HepG2 (cell line): ENCODE measurements at regions not wholly inside any gene's neighbourhood (a gene's known extent, or its start where the extent isn't known, plus 50 kb on each side); places are given as distances from the start of the nearest gene placed in this dataset.

ENCODE experiments used
- ATAC-seq: fragments of 200-7000 bp; cut with Tn5 transposase; 3 replicates; pipeline ENCODE4 v1.9.1; 2020; ENCODE audit warnings: mild to moderate bottlenecking, moderate library complexity
- BruUV-seq: library from RNA; stranded (reverse); fragments of 400-500 nt; replicated peaks from 2 replicates; lab custom pipeline; 2021; lab: Mats Ljungman, UMichigan
- CTCF ChIA-PET: fragments of 300-600 bp; formaldehyde crosslinking; extraction: SDS; loops from one replicate; lab custom pipeline; 2021; ENCODE audit warnings: low total read pairs, inconsistent platforms, low intra/inter-chr PET ratio; lab: Yijun Ruan, JAX
- POLR2A ChIA-PET: fragments of 350-600 bp; sonication (Branson Sonifier 250); formaldehyde crosslinking; loops from one replicate; lab custom pipeline; 2020; ENCODE audit warnings: antibody characterized with exemption, inconsistent platforms; lab: Yijun Ruan, JAX
- DNase-seq: peaks from one replicate; pipeline ENCODE4 v3.0.0-alpha.2; 2015; ENCODE audit warnings: low spot score
- FAIRE-seq: peaks from 3 replicates; lab custom pipeline; 2011; peaks lifted over from hg19 to GRCh38; lab: Jason Lieb, UNC
- H2AFZ ChIP-seq: one replicate; pipeline ENCODE4 v1.6.1; 2011; ENCODE audit warnings: low read length, inconsistent platforms
- H3K27ac ChIP-seq: fragments of 300-600 bp; 3 replicates; pipeline ENCODE4 v1.8.0; 2011; ENCODE audit warnings: mixed run types, mild to moderate bottlenecking, mixed read lengths, low read length, inconsistent platforms; ENCODE audit not compliant: insufficient read depth; ENCODE audit errors: extremely low read length
- H3K27me3 ChIP-seq, 2 experiments: fragments of 200-600 bp in 1 of 2; 2 replicates in 1 of 2; 3 replicates in 1 of 2; pipeline versions ENCODE4 v1.6.0 to v1.8.0; 2011; ENCODE audit warnings: low read length in 2 of 2, mild to moderate bottlenecking in 2 of 2, moderate library complexity in 2 of 2, inconsistent platforms in 1 of 2; ENCODE audit not compliant: insufficient read depth in 2 of 2, control insufficient read depth in 1 of 2
- H3K36me3 ChIP-seq, 2 experiments: fragments of 200-600 bp in 1 of 2; replicated peaks in 1 of 2; 2 replicates in 1 of 2; 3 replicates in 1 of 2; pipeline versions ENCODE4 v1.5.1 to v1.8.0; 2011; ENCODE audit warnings: low read length in 2 of 2, inconsistent platforms in 1 of 2; ENCODE audit not compliant: insufficient read depth in 2 of 2, control insufficient read depth in 1 of 2
- H3K4me1 ChIP-seq: 2 replicates; pipeline ENCODE4 v1.5.1; 2012; ENCODE audit warnings: low read length, inconsistent platforms; ENCODE audit not compliant: insufficient read depth
- H3K4me2 ChIP-seq: 2 replicates; pipeline ENCODE4 v1.6.0; 2011; ENCODE audit warnings: low read depth, low read length, inconsistent platforms
- H3K4me3 ChIP-seq, 3 experiments: fragments of 200-600 bp in 1 of 3; sonication (generic), shearing (Covaris generic) in 1 of 3; replicated peaks in 1 of 3; 2 replicates each; pipeline ENCODE4 v1.5.1; 2011 to 2016; ENCODE audit warnings: low read length in 3 of 3, inconsistent platforms in 2 of 3, low read depth in 2 of 3, mild to moderate bottlenecking in 2 of 3, control low read depth in 1 of 3, mixed read lengths in 1 of 3; ENCODE audit not compliant: insufficient read depth in 1 of 3
- H3K79me2 ChIP-seq: one replicate; pipeline ENCODE4 v1.6.1; 2011; ENCODE audit warnings: low read length, inconsistent platforms; ENCODE audit not compliant: insufficient read depth
- H3K9ac ChIP-seq: 2 replicates; pipeline ENCODE4 v1.6.0; 2011; ENCODE audit warnings: mild to moderate bottlenecking, low read depth, low read length, inconsistent platforms; ENCODE audit not compliant: insufficient read depth
- H3K9me3 ChIP-seq: 2 replicates; pipeline ENCODE4 v1.5.1; 2012; ENCODE audit warnings: mild to moderate bottlenecking, low read length
- H4K20me1 ChIP-seq: 2 replicates; pipeline ENCODE4 v1.6.0; 2011; ENCODE audit warnings: inconsistent platforms, mild to moderate bottlenecking, low read length, moderate library complexity; ENCODE audit not compliant: insufficient read depth
- FOSL1 ChIP-seq: sonication (generic); formaldehyde crosslinking; IDR thresholded peaks from 2 replicates; pipeline ENCODE4 v1.9.0; 2021; ENCODE audit warnings: missing genetic modification reagents, borderline replicate concordance
- HNRNPUL1 ChIP-seq: fragments of 200-400 bp; formaldehyde crosslinking; IDR thresholded peaks from 2 replicates; pipeline ENCODE4 v1.6.1; 2017; ENCODE audit warnings: low read depth, mild to moderate bottlenecking, low read length, moderate library complexity
- HOXA5 ChIP-seq: sonication (generic); formaldehyde crosslinking; IDR thresholded peaks from 2 replicates; pipeline ENCODE4 v1.4.0; 2020; ENCODE audit warnings: missing genetic modification reagents
- REL ChIP-seq: sonication (generic); formaldehyde crosslinking; conservative IDR thresholded peaks from 2 replicates; pipeline ENCODE4 v1.8.0; 2022; ENCODE audit warnings: mild to moderate bottlenecking, missing genetic modification reagents, moderate library complexity
- TGIF2 ChIP-seq: IDR thresholded peaks from 2 replicates; pipeline ENCODE4 v1.6.1; 2016; ENCODE audit warnings: control low read depth, missing compliant biosample characterization
- WIZ ChIP-seq: sonication (generic); formaldehyde crosslinking; IDR thresholded peaks from 2 replicates; pipeline ENCODE4 v1.5.1; 2020; ENCODE audit warnings: mild to moderate bottlenecking, missing genetic modification reagents
- ZNF343 ChIP-seq: sonication (generic); formaldehyde crosslinking; IDR thresholded peaks from 2 replicates; pipeline ENCODE4 v1.4.0; 2020; ENCODE audit warnings: mild to moderate bottlenecking, missing genetic modification reagents
- ZSCAN20 ChIP-seq: sonication (generic); formaldehyde crosslinking; IDR thresholded peaks from 2 replicates; pipeline ENCODE4 v1.4.0; 2020; ENCODE audit warnings: missing genetic modification reagents, mild to moderate bottlenecking, borderline replicate concordance
- WGBS: methylation state at CpG from one replicate; pipeline ENCODE4 v1.1.6; 2017; ENCODE audit warnings: low lambda C conversion rate; 5-methylcytosine and 5-hydroxymethylcytosine counted together
- in situ Hi-C: cut with HindIII; loops from 2 replicates; pipeline ENCODE4 v1.10.0; 2017; ENCODE audit warnings: low pct_unique_long_range_greater_than_20kb; ENCODE audit not compliant: extremely low pct_ligation_motif_present
- intact Hi-C: fragments of 100-400 bp; cut with micrococcal nuclease; formaldehyde crosslinking; loops from one replicate; pipeline ENCODE4 v1.10.0; 2022; ENCODE audit not compliant: unreplicated experiment
- TF ChIP-seq, protein P1 (sequence below): sonication (generic); formaldehyde crosslinking; IDR thresholded peaks from 2 replicates; pipeline ENCODE4 v1.8.0; 2022; ENCODE audit warnings: missing genetic modification reagents, mild to moderate bottlenecking, borderline replicate concordance
- TF ChIP-seq, protein P2 (sequence below): sonication (generic); formaldehyde crosslinking; IDR thresholded peaks from 2 replicates; pipeline ENCODE4 v1.5.0; 2020; ENCODE audit warnings: missing genetic modification reagents
- TF ChIP-seq, protein P3 (sequence below): sonication (generic); formaldehyde crosslinking; IDR thresholded peaks from 2 replicates; pipeline ENCODE4 v1.4.0; 2020; ENCODE audit warnings: missing genetic modification reagents
- TF ChIP-seq, protein P4 (sequence below): sonication (generic); formaldehyde crosslinking; IDR thresholded peaks from 2 replicates; pipeline ENCODE4 v1.8.0; 2022; ENCODE audit warnings: mild to moderate bottlenecking, missing genetic modification reagents, moderate library complexity

DNA sequence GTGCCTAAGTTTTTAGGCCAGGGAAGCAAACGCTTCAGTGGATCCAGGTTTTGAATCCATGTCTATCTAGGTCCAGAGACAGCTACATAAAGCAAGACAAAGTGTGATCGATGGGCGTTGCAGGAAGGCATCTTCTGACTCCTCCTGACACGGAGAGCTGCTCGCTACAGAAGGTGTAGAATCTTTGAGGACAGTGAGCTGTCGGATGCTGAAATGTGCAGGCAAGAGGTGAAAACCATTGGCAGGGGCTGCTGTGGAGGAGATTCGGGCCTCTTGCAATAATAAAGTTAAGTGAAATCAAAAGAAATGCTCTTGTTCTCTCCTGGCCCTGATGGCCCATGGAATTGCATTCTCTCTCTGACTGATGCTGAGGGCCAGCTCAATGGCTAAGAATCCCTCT lies 336.2 kb downstream of the CYRIA start:
- DNase-seq (no peak), ATAC-seq (no peak), FAIRE-seq (no peak)
- H3K9me3 ChIP-seq: no peaks in the 10 kb centered on the region
- no peaks in the 10 kb centered on the region for H3K79me2 ChIP-seq
- BruUV-seq: no TSS peak
- peaks cover 20% of the 10 kb centered on the region for H3K4me1 ChIP-seq
- no peak overlapping the region for H3K27ac ChIP-seq
- 95% methylated on average over 7 of the region's 7 CpGs for WGBS
- no peak overlapping the region for H2AFZ ChIP-seq
- no peaks in the 10 kb centered on the region for H4K20me1 ChIP-seq
- TF ChIP-seq, protein P1, sequence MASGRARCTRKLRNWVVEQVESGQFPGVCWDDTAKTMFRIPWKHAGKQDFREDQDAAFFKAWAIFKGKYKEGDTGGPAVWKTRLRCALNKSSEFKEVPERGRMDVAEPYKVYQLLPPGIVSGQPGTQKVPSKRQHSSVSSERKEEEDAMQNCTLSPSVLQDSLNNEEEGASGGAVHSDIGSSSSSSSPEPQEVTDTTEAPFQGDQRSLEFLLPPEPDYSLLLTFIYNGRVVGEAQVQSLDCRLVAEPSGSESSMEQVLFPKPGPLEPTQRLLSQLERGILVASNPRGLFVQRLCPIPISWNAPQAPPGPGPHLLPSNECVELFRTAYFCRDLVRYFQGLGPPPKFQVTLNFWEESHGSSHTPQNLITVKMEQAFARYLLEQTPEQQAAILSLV (CRISPR knock-in tag): no peak
- TF ChIP-seq, protein P2, sequence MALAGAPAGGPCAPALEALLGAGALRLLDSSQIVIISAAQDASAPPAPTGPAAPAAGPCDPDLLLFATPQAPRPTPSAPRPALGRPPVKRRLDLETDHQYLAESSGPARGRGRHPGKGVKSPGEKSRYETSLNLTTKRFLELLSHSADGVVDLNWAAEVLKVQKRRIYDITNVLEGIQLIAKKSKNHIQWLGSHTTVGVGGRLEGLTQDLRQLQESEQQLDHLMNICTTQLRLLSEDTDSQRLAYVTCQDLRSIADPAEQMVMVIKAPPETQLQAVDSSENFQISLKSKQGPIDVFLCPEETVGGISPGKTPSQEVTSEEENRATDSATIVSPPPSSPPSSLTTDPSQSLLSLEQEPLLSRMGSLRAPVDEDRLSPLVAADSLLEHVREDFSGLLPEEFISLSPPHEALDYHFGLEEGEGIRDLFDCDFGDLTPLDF (CRISPR knock-in tag): no peak
- no peaks in the 10 kb centered on the region for H3K36me3 ChIP-seq
- in situ Hi-C loops: no loop called here
- peaks cover 0 to 6% of the 10 kb centered on the region in 2 experiments; a peak in 3 of 5 replicates for H3K27me3 ChIP-seq
- intact Hi-C loops: no loop called here
- ChIA-PET POLR2A (interaction anchor here (1.7 kb wide), 1 partner anchor 96 kb away, joined by 6 read pairs; no protein-coding TSS in a partner anchor), CTCF (no interaction called here)
- no peak overlapping the region for H3K9ac ChIP-seq
- H3K4me2 ChIP-seq: peak overlapping the region; percentile 64
- no peak overlapping the region for H3K4me3 ChIP-seq

DNA sequence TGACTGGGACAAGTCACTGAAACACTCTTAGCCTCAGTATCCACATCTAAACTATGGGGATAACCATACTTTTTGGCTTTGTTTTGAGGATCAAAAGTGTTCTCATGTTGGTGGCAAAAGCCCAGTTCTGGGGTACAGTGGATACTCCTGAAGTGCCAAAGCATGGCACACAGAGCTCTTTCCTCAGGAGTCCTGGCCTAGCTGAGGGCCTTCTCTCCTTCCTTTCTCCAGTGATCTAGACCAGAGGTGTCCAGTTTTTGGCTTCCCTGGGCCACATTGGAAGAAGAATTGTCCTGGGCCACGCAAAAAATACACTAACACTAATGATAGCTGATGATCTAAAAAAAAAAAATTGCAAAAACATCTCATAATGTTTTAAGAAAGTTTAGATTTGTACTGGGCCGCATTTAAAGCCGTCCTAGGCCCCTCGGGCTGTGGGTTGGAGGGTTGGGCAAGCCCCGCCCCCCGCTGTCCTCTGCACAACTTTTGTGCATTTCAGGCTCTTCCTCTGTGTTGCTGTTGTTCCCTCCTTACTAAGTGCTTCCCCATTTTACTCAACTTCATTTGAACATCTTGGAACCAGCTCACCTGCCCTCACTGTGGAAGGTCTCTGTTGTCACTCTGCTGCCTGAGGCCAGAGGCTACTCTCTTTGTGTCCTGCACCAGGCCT lies 337.0 kb downstream of the CYRIA start:
- Histone ChIP-seq H3K4me1 (peaks cover 20% of the 10 kb centered on the region), H3K4me2 (no peak overlapping the region), H2AFZ (no peak overlapping the region), H4K20me1 (no peaks in the 10 kb centered on the region), H3K4me3 (no peak overlapping the region), H3K27me3 (peaks cover 0 to 6% of the 10 kb centered on the region in 2 experiments; a peak in 3 of 5 replicates), H3K36me3 (no peaks in the 10 kb centered on the region), H3K79me2 (no peaks in the 10 kb centered on the region), H3K9ac (no peak overlapping the region), H3K27ac (no peak overlapping the region), H3K9me3 (no peaks in the 10 kb centered on the region)
- FAIRE-seq (no peak), DNase-seq (no peak), ATAC-seq (no peak)
- ChIA-PET CTCF (no interaction called here), POLR2A (no interaction called here)
- intact Hi-C loops (no loop called here), in situ Hi-C loops (no loop called here)
- WGBS: 81% methylated on average over 6 of the region's 6 CpGs
- BruUV-seq: no TSS peak
- TF ChIP-seq ZSCAN20 (CRISPR knock-in tag) (no peak), HNRNPUL1 (no peak), FOSL1 (no peak), WIZ (no peak), REL (CRISPR knock-in tag) (no peak), TGIF2 (CRISPR knock-in tag) (no peak), HOXA5 (CRISPR knock-in tag) (no peak), ZNF343 (CRISPR knock-in tag) (no peak)
- TF ChIP-seq, protein P3, sequence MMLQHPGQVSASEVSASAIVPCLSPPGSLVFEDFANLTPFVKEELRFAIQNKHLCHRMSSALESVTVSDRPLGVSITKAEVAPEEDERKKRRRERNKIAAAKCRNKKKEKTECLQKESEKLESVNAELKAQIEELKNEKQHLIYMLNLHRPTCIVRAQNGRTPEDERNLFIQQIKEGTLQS: no peak
- TF ChIP-seq, protein P1 (CRISPR knock-in tag): no peak
- TF ChIP-seq, protein P4, sequence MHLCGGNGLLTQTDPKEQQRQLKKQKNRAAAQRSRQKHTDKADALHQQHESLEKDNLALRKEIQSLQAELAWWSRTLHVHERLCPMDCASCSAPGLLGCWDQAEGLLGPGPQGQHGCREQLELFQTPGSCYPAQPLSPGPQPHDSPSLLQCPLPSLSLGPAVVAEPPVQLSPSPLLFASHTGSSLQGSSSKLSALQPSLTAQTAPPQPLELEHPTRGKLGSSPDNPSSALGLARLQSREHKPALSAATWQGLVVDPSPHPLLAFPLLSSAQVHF (CRISPR knock-in tag): no peak
